ENCODE measurements at regions not wholly inside any gene's neighbourhood (a gene's known extent, or its start where the extent isn't known, plus 50 kb on each side); places are given as distances from the start of the nearest gene placed in this dataset.

GRCh38 chr16:87188104-87188503 lies 129.1 kb downstream of the C16orf95 start:
- no peak for DNase-seq (ENCODE audit: low spot score in 2 of 2)
- Histone ChIP-seq H3K4me1 (no peaks in the 10 kb centered on the region), H3K36me3 (no peaks in the 10 kb centered on the region), H3K27ac (no peak overlapping the region), H3K27me3 (no peaks in the 10 kb centered on the region), H3K9me3 (peaks cover 14 to 16% of the 10 kb centered on the region in 2 donors), H3K4me3 (no peak overlapping the region)
- intact Hi-C loops (cut with DNase I; ENCODE audit: low total_unique reads) = no loop called here
- TF ChIP-seq POLR2AphosphoS5 (IDR thresholded peaks at IDR 0.05) = no peak
- no peak for TF ChIP-seq CTCF (IDR thresholded peaks at IDR 0.05)
- TF ChIP-seq POLR2A (IDR thresholded peaks at IDR 0.05) = no peak

GRCh38 chr16:87189426-87189825 lies 127.8 kb downstream of the C16orf95 start:
- no peak for DNase-seq (ENCODE audit: low spot score in 2 of 2)
- Histone ChIP-seq H3K9me3 (peaks cover 14 to 16% of the 10 kb centered on the region in 2 donors), H3K27me3 (no peaks in the 10 kb centered on the region), H3K4me3 (no peak overlapping the region), H3K36me3 (no peaks in the 10 kb centered on the region), H3K27ac (no peak overlapping the region), H3K4me1 (no peaks in the 10 kb centered on the region)
- intact Hi-C loops (cut with DNase I; ENCODE audit: low total_unique reads) = no loop called here
- TF ChIP-seq POLR2A (IDR thresholded peaks at IDR 0.05) = no peak
- TF ChIP-seq CTCF (IDR thresholded peaks at IDR 0.05) = no peak
- TF ChIP-seq POLR2AphosphoS5 (IDR thresholded peaks at IDR 0.05) = no peak

GRCh38 chr16:87190288-87191230 lies 126.6 kb downstream of the C16orf95 start:
- Histone ChIP-seq H3K4me1 (no peaks in the 10 kb centered on the region), H3K9me3 (peaks cover 14 to 16% of the 10 kb centered on the region in 2 donors), H3K4me3 (no peak overlapping the region), H3K27ac (no peak overlapping the region), H3K36me3 (no peaks in the 10 kb centered on the region), H3K27me3 (no peaks in the 10 kb centered on the region)
- intact Hi-C loops (cut with DNase I; ENCODE audit: low total_unique reads) = no loop called here
- no peak for DNase-seq (ENCODE audit: low spot score in 2 of 2)
- TF ChIP-seq POLR2A (IDR thresholded peaks at IDR 0.05) (no peak), CTCF (IDR thresholded peaks at IDR 0.05) (no peak)

GRCh38 chr16:87192452-87193073 lies 124.6 kb downstream of the C16orf95 start:
- Histone ChIP-seq H3K36me3 (no peaks in the 10 kb centered on the region), H3K4me3 (no peak overlapping the region), H3K27me3 (no peaks in the 10 kb centered on the region), H3K4me1 (no peaks in the 10 kb centered on the region), H3K9me3 (peaks cover 14 to 16% of the 10 kb centered on the region in 2 donors), H3K27ac (no peak overlapping the region)
- DNase-seq (ENCODE audit: low spot score in 2 of 2) = no peak
- intact Hi-C loops (cut with DNase I; ENCODE audit: low total_unique reads) = no loop called here
- no peak for TF ChIP-seq CTCF (IDR thresholded peaks at IDR 0.05)
- TF ChIP-seq POLR2A (IDR thresholded peaks at IDR 0.05) = no peak
- no peak for TF ChIP-seq POLR2AphosphoS5 (IDR thresholded peaks at IDR 0.05)

GRCh38 chr16:87194172-87194571 lies 123.0 kb downstream of the C16orf95 start:
- TF ChIP-seq POLR2A (IDR thresholded peaks at IDR 0.05) (no peak), CTCF (IDR thresholded peaks at IDR 0.05) (no peak), POLR2AphosphoS5 (IDR thresholded peaks at IDR 0.05) (no peak)
- intact Hi-C loops (cut with DNase I; ENCODE audit: low total_unique reads) = no loop called here
- Histone ChIP-seq H3K36me3 (no peaks in the 10 kb centered on the region), H3K27me3 (no peaks in the 10 kb centered on the region), H3K27ac (no peak overlapping the region), H3K9me3 (peaks cover 14 to 16% of the 10 kb centered on the region in 2 donors), H3K4me1 (no peaks in the 10 kb centered on the region), H3K4me3 (no peak overlapping the region)
- no peak for DNase-seq (ENCODE audit: low spot score in 2 of 2)
